K562 (cell line): ENCODE measurements at regions not wholly inside any gene's neighbourhood (a gene's known extent, or its start where the extent isn't known, plus 50 kb on each side); places are given as distances from the start of the nearest gene placed in this dataset.

Experiments used
- ATAC-seq: fragments of 200-7000 bp; cut with Tn5 transposase; 3 replicates; pipeline ENCODE4 v1.9.1; 2020; ENCODE audit warnings: moderate library complexity
- BruUV-seq: library from RNA; stranded (reverse); fragments of 400-500 nt; replicated peaks from 2 replicates; lab custom pipeline; 2021; lab: Mats Ljungman, UMichigan
- CTCF ChIA-PET: fragments of 300-600 bp; formaldehyde crosslinking; extraction: SDS; loops from one replicate; lab custom pipeline; 2021; ENCODE audit warnings: low intra/inter-chr PET ratio; lab: Yijun Ruan, JAX
- POLR2A ChIA-PET: fragments of 300-600, 350-650 bp; sonication (Branson Sonifier 250); formaldehyde crosslinking; extraction: SDS; loops from one replicate; lab custom pipeline; 2021; ENCODE audit warnings: antibody characterized with exemption, inconsistent platforms; lab: Yijun Ruan, JAX
- DNase-seq, 4 experiments: peaks; one replicate each; pipeline versions ENCODE4 v3.0.0 to v3.0.0-alpha.2; 2011 to 2018; ENCODE audit warnings: low spot score in 3 of 4, mixed read lengths in 3 of 4; ENCODE audit errors: extremely low read depth in 1 of 4
- FAIRE-seq: peaks from 2 replicates; lab custom pipeline; 2011; peaks lifted over from hg19 to GRCh38; lab: Jason Lieb, UNC
- H2AFZ ChIP-seq: 2 replicates; pipeline ENCODE4 v1.6.0; 2011; ENCODE audit warnings: low read depth, low read length, control low read depth, inconsistent platforms
- H3K27ac ChIP-seq: fragments of 200-600 bp; 3 replicates; pipeline ENCODE4 v1.8.0; 2011; ENCODE audit warnings: low read depth, mild to moderate bottlenecking, control low read depth, inconsistent platforms, low read length, moderate library complexity, mixed read lengths; ENCODE audit errors: extremely low read depth
- H3K27me3 ChIP-seq, 2 experiments: fragments of 300-600 bp in 1 of 2; 2 replicates in 1 of 2; 3 replicates in 1 of 2; pipeline versions ENCODE4 v1.6.0 to v1.8.0; 2011; ENCODE audit warnings: inconsistent platforms in 2 of 2, low read length in 2 of 2, mild to moderate bottlenecking in 1 of 2, mixed read lengths in 1 of 2, moderate library complexity in 1 of 2; ENCODE audit not compliant: control insufficient read depth in 2 of 2, insufficient read depth in 2 of 2
- H3K36me3 ChIP-seq: fragments of 300-600 bp; 3 replicates; pipeline ENCODE4 v1.8.0; 2011; ENCODE audit warnings: mild to moderate bottlenecking, low read length, inconsistent platforms; ENCODE audit not compliant: control insufficient read depth, insufficient read depth
- H3K4me1 ChIP-seq, 2 experiments: fragments of 200-600 bp in 1 of 2; replicated peaks in 1 of 2; 2 replicates in 1 of 2; 3 replicates in 1 of 2; pipeline versions ENCODE4 v1.5.1 to v1.8.0; 2011; ENCODE audit warnings: inconsistent platforms in 2 of 2, low read length in 2 of 2, mild to moderate bottlenecking in 1 of 2, mixed read lengths in 1 of 2, moderate library complexity in 1 of 2; ENCODE audit not compliant: control insufficient read depth in 2 of 2, insufficient read depth in 2 of 2
- H3K4me2 ChIP-seq: 2 replicates; pipeline ENCODE4 v1.6.1; 2011; ENCODE audit warnings: low read length, control low read depth, inconsistent platforms, mixed read lengths; ENCODE audit not compliant: insufficient read depth
- H3K4me3 ChIP-seq: fragments of 200-600 bp; sonication (generic), shearing (Covaris generic); 2 replicates; pipeline ENCODE4 v1.5.1; 2016; ENCODE audit warnings: control low read depth, inconsistent platforms
- H3K79me2 ChIP-seq: fragments of 200-600 bp; 3 replicates; pipeline ENCODE4 v1.8.0; 2011; ENCODE audit warnings: low read length, inconsistent platforms; ENCODE audit not compliant: control insufficient read depth, insufficient read depth
- H3K9ac ChIP-seq, 2 experiments: 2 replicates each; pipeline versions ENCODE4 v1.6.0 to v1.6.1; 2011; ENCODE audit warnings: low read depth in 2 of 2, low read length in 2 of 2, control low read depth in 1 of 2, inconsistent platforms in 1 of 2, mild to moderate bottlenecking in 1 of 2, mixed read lengths in 1 of 2; ENCODE audit not compliant: insufficient read depth in 1 of 2
- H3K9me1 ChIP-seq: one replicate; pipeline ENCODE4 v1.6.0; 2011; ENCODE audit warnings: inconsistent platforms, mild to moderate bottlenecking, low read length, moderate library complexity; ENCODE audit not compliant: control insufficient read depth, insufficient read depth
- H3K9me3 ChIP-seq: replicated peaks from 2 replicates; pipeline ENCODE4 v1.5.1; 2011; ENCODE audit warnings: low read depth, low read length, inconsistent platforms; ENCODE audit not compliant: control insufficient read depth, insufficient read depth
- H4K20me1 ChIP-seq: replicated peaks from 2 replicates; pipeline ENCODE4 v1.6.1; 2011; ENCODE audit warnings: low read length, inconsistent platforms, mixed read lengths; ENCODE audit not compliant: control insufficient read depth, insufficient read depth
- CEBPG ChIP-seq, 3 experiments: fragments of 200-800 bp in 1 of 3; sonication (Bioruptor generic) in 1 of 3; sonication (generic) in 1 of 3; formaldehyde crosslinking in 1 of 3; IDR thresholded peaks in 2 of 3; conservative IDR thresholded peaks in 1 of 3; 2 replicates each; pipeline versions ENCODE4 v1.6.1 to v1.8.0; 2016 to 2022; ENCODE audit warnings: missing compliant biosample characterization in 2 of 3, missing genetic modification characterization in 2 of 3, mild to moderate bottlenecking in 1 of 3, missing genetic modification reagents in 1 of 3
- CSDE1 ChIP-seq, 2 experiments: fragments of 450-650 bp; IDR thresholded peaks; 2 replicates each; pipeline ENCODE4 v1.6.1; 2016; ENCODE audit warnings: mild to moderate bottlenecking in 1 of 2
- ETS2 ChIP-seq: IDR thresholded peaks from 2 replicates; pipeline ENCODE4 v1.6.1; 2016; ENCODE audit warnings: borderline replicate concordance, missing genetic modification characterization, mild to moderate bottlenecking, moderate library complexity, missing compliant biosample characterization; ENCODE audit not compliant: poor library complexity, severe bottlenecking
- GABPB2 ChIP-seq: fragments of 250-450 bp; sonication (Bioruptor Pico); conservative IDR thresholded peaks from 2 replicates; pipeline ENCODE4 v1.5.1; 2021; ENCODE audit warnings: mild to moderate bottlenecking
- NCOR1 ChIP-seq: fragments of 450-650 bp; IDR thresholded peaks from 2 replicates; pipeline ENCODE4 v1.6.1; 2016; ENCODE audit warnings: mild to moderate bottlenecking, moderate library complexity
- NR1H2 ChIP-seq: sonication (generic); formaldehyde crosslinking; IDR thresholded peaks from 2 replicates; pipeline ENCODE4 v1.4.0; 2020; ENCODE audit warnings: mild to moderate bottlenecking, missing genetic modification reagents
- PCBP2 ChIP-seq: fragments of 200-400 bp; formaldehyde crosslinking; IDR thresholded peaks from 2 replicates; pipeline ENCODE4 v1.6.1; 2018; ENCODE audit warnings: low read length, low read depth, mild to moderate bottlenecking, moderate library complexity; ENCODE audit not compliant: poor library complexity, severe bottlenecking
- RNF2 ChIP-seq: sonication (generic); IDR thresholded peaks from 2 replicates; pipeline ENCODE4 v1.6.1; 2016
- SMARCA4 ChIP-seq: fragments of 450-650 bp; IDR thresholded peaks from 2 replicates; pipeline ENCODE4 v1.6.1; 2016
- SNIP1 ChIP-seq: fragments of 450-650 bp; IDR thresholded peaks from 2 replicates; pipeline ENCODE4 v1.7.1; 2017; ENCODE audit warnings: low read depth, mild to moderate bottlenecking
- ZNF175 ChIP-seq: fragments of 200-800 bp; sonication (Bioruptor generic); IDR thresholded peaks from 2 replicates; pipeline ENCODE4 v1.6.1; 2016; ENCODE audit warnings: low read depth, mild to moderate bottlenecking, missing genetic modification characterization, missing compliant biosample characterization
- ZNF311 ChIP-seq: fragments of 250-450 bp; sonication (Bioruptor Pico); IDR thresholded peaks from 2 replicates; pipeline ENCODE4 v1.4.0; 2020; ENCODE audit warnings: mild to moderate bottlenecking, moderate library complexity
- WGBS: fragments of 100-300 bp; shearing (Covaris generic); methylation state at CpG from one replicate; pipeline ENCODE4 v1.1.6; 2016; ENCODE audit warnings: low coverage, mixed read lengths; ENCODE audit not compliant: insufficient coverage; ENCODE audit errors: missing lambda C conversion rate; 5-methylcytosine and 5-hydroxymethylcytosine counted together
- in situ Hi-C: fragments of 300-500 bp; cut with MboI; formaldehyde crosslinking; loops from 4 replicates; pipeline ENCODE4 v1.15.0; 2018; ENCODE audit warnings: inconsistent platforms, mixed read lengths
- intact Hi-C: fragments of 100-400 bp; cut with micrococcal nuclease; formaldehyde crosslinking; loops from 2 replicates; pipeline ENCODE4 v1.14.2; 2022
- TF ChIP-seq, protein P1 (sequence below): sonication (generic); formaldehyde crosslinking; IDR thresholded peaks from 2 replicates; pipeline ENCODE4 v1.8.0; 2022; ENCODE audit warnings: mild to moderate bottlenecking, missing genetic modification reagents
- TF ChIP-seq, protein P2 (sequence below): IDR thresholded peaks from 2 replicates; pipeline ENCODE4 v1.6.1; 2011; ENCODE audit not compliant: insufficient read length; ENCODE audit errors: extremely low read depth

DNA sequence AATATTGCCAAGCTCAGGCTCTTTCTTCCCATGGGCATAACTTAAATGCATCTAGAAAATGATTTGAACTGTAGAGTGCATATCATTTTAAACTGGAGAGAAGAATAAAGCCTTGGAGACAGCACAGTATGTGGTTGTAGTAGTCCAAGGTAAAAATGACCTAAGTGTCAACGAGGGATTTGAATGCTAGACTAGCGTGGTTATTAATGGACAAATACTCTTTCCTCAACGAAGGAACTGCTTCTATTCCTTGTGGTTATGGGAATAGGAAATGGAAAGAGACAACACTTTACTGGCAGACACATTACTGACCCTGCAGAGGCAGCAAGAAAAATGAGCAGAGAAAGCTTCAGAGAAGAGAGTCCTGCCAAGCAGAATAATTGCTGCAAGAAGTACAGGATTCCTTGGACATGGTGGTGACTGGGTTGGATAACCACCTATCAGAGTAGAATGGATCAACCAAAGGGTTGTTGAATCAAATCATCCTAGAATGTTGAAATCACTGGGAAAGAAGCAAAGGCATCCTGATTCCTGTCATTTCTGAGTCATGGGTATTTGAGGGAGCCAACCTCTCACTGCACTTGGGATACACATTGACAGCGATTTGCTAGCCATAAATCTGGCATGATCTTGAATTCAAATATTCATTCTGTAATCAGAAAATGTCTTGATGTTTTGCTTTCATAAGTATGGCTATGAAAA lies 258.1 kb upstream of the EPHA7 start (continued):
- no peak for TF ChIP-seq CEBPG (CRISPR knock-in tag; IDR thresholded peaks at IDR 0.05)
- no peak for TF ChIP-seq CEBPG (tag; conservative IDR thresholded peaks at IDR 0.05 in 1 of 2, IDR thresholded peaks at IDR 0.05 in 1 of 2)
- TF ChIP-seq, protein P1, sequence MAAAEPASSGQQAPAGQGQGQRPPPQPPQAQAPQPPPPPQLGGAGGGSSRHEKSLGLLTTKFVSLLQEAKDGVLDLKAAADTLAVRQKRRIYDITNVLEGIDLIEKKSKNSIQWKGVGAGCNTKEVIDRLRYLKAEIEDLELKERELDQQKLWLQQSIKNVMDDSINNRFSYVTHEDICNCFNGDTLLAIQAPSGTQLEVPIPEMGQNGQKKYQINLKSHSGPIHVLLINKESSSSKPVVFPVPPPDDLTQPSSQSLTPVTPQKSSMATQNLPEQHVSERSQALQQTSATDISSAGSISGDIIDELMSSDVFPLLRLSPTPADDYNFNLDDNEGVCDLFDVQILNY, result no peak
- no peak for TF ChIP-seq SNIP1
- TF ChIP-seq GABPB2 (CRISPR knock-in tag), result no peak
- no peak for TF ChIP-seq NR1H2 (CRISPR knock-in tag)
- TF ChIP-seq, protein P2, sequence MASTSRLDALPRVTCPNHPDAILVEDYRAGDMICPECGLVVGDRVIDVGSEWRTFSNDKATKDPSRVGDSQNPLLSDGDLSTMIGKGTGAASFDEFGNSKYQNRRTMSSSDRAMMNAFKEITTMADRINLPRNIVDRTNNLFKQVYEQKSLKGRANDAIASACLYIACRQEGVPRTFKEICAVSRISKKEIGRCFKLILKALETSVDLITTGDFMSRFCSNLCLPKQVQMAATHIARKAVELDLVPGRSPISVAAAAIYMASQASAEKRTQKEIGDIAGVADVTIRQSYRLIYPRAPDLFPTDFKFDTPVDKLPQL, result no peak
- no peak for TF ChIP-seq SMARCA4
- no peak for TF ChIP-seq ZNF175
- no peak for TF ChIP-seq ETS2
- TF ChIP-seq, all 486 proteins: peak for 0

DNA sequence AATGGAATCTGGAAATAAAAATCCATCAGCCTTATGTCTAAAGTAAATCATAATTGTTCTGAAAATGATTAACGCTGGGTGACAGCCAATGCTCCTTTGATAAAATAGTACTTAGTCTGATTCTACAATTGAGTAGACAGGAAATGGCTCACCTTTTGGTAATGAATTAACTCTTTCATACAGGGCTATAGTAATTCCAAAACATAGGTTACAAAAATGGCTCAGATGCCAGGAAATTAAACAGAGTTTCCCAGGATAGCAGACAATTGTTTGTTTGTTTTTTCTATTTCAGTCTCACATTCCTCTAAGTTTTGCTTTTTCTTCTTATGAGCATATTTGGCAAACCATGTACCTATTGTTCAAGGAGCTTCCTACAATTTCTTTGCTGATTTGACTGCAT lies 257.2 kb upstream of the EPHA7 start:
- POLR2A ChIA-PET, result no interaction called here

More for the DNA sequence above, 257.2 kb upstream of the EPHA7 start:
- H2AFZ ChIP-seq, result no peak overlapping the region
- CTCF ChIA-PET, result no interaction called here
- no peaks in the 10 kb centered on the region; the same call in 1 of the 2 replicates for H3K9me3 ChIP-seq
- H3K4me3 ChIP-seq, result no peak overlapping the region
- no peaks in the 10 kb centered on the region for H3K79me2 ChIP-seq
- intact Hi-C loops (no loop called here), in situ Hi-C loops (no loop called here)
- no peaks in the 10 kb centered on the region for H3K27me3 ChIP-seq
- no peaks in the 10 kb centered on the region for H3K9me1 ChIP-seq
- H3K4me1 ChIP-seq, result no peaks in the 10 kb centered on the region
- no peak overlapping the region for H3K9ac ChIP-seq
- H3K4me2 ChIP-seq, result no peak overlapping the region
- H3K36me3 ChIP-seq, result no peaks in the 10 kb centered on the region
- ATAC-seq, result no peak
- TF ChIP-seq NCOR1 (no peak), CSDE1 (IDR thresholded peaks at IDR 0.05) (no peak), PCBP2 (no peak), ZNF311 (CRISPR knock-in tag) (no peak), RNF2 (no peak)
- no TSS peak for BruUV-seq
- no peak for DNase-seq
- FAIRE-seq, result no peak
- 0% methylated on average over 1 of the region's 1 CpG for WGBS
- H3K27ac ChIP-seq, result no peak overlapping the region
- no peaks in the 10 kb centered on the region for H4K20me1 ChIP-seq
